Transverse colon (tissue), 4 donors: ENCODE measurements at regions not wholly inside any gene's neighbourhood (a gene's known extent, or its start where the extent isn't known, plus 50 kb on each side); places are given as distances from the start of the nearest gene placed in this dataset.
A peak's percentile ranks its signal among the peaks of the same experiment; 100 is the strongest.

ENCODE experiments used
- DNase-seq: peaks from one replicate; pipeline ENCODE4 v3.0.0-alpha.2; 2019
- H3K27ac ChIP-seq, 4 donors: fragments of 200-600 bp; sonication (generic); 2 replicates each; pipeline ENCODE4 v1.5.1; 2016 to 2018; ENCODE audit warnings: inconsistent platforms in 4 of 4
- H3K27me3 ChIP-seq: fragments of 200-600 bp; sonication (generic); 2 replicates; pipeline ENCODE4 v1.5.1; 2017; ENCODE audit warnings: inconsistent platforms
- H3K36me3 ChIP-seq, 4 donors: fragments of 200-600 bp; sonication (generic); 2 replicates each; pipeline ENCODE4 v1.5.1; 2017 to 2019; ENCODE audit warnings: inconsistent platforms in 4 of 4
- H3K4me1 ChIP-seq, 4 donors: fragments of 200-600 bp; sonication (generic); 2 replicates each; pipeline ENCODE4 v1.5.1; 2017 to 2020; ENCODE audit warnings: inconsistent platforms in 4 of 4
- H3K4me3 ChIP-seq, 4 donors: fragments of 200-600 bp; sonication (generic); 1 replicate in 1 of 4; 2 replicates in 3 of 4; pipeline versions ENCODE4 v1.5.1 to v1.6.1; 2017 to 2019; ENCODE audit warnings: inconsistent platforms in 4 of 4
- H3K9me3 ChIP-seq, 2 donors: fragments of 200-600 bp; sonication (generic); 2 replicates each; pipeline ENCODE4 v1.5.1; 2017 to 2019; ENCODE audit warnings: inconsistent platforms in 2 of 2
- EP300 ChIP-seq: sonication (generic); formaldehyde crosslinking; IDR thresholded peaks from one replicate; pipeline ENCODE4 v1.6.1; 2017; ENCODE audit warnings: antibody characterized with exemption, low read depth
- POLR2A ChIP-seq: fragments of 450-650 bp; IDR thresholded peaks from one replicate; pipeline ENCODE4 v1.6.1; 2016; ENCODE audit warnings: antibody characterized with exemption, mild to moderate bottlenecking, moderate library complexity
- POLR2AphosphoS5 ChIP-seq, 3 donors: sonication (generic); formaldehyde crosslinking; IDR thresholded peaks; one replicate each; pipeline ENCODE4 v1.6.1; 2016; ENCODE audit warnings: antibody characterized with exemption in 3 of 3
- WGBS, 2 donors: methylation state at CpG; one replicate each; pipeline ENCODE4 v1.1.5; 2018; ENCODE audit warnings: low coverage in 1 of 2; 5-methylcytosine and 5-hydroxymethylcytosine counted together
- in situ Hi-C, 4 donors: fragments of 200-750 bp; cut with MboI; loops; one replicate each; pipeline versions ENCODE4 v1.15.0 to v1.15.1; 2017; ENCODE audit warnings: low sequenced_read_pairs in 3 of 4, low pct_ligation_motif_present in 1 of 4, low pct_unique_long_range_greater_than_20kb in 1 of 4
- intact Hi-C: fragments of 100-400 bp; cut with DNase I; formaldehyde crosslinking; loops from one replicate; pipeline ENCODE4 v1.15.1; 2023; ENCODE audit warnings: low total_unique reads
- TF ChIP-seq, protein P1 (sequence below), 5 experiments: fragments of 200-600 bp in 3 of 5; fragments of 450-650 bp in 2 of 5; sonication (generic) in 3 of 5; IDR thresholded peaks; 1 replicate in 2 of 5; 2 replicates in 3 of 5; pipeline ENCODE4 v1.5.1; 2016 to 2017; ENCODE audit warnings: antibody characterized with exemption in 5 of 5, inconsistent platforms in 3 of 5, mild to moderate bottlenecking in 2 of 5, moderate library complexity in 1 of 5

DNA sequence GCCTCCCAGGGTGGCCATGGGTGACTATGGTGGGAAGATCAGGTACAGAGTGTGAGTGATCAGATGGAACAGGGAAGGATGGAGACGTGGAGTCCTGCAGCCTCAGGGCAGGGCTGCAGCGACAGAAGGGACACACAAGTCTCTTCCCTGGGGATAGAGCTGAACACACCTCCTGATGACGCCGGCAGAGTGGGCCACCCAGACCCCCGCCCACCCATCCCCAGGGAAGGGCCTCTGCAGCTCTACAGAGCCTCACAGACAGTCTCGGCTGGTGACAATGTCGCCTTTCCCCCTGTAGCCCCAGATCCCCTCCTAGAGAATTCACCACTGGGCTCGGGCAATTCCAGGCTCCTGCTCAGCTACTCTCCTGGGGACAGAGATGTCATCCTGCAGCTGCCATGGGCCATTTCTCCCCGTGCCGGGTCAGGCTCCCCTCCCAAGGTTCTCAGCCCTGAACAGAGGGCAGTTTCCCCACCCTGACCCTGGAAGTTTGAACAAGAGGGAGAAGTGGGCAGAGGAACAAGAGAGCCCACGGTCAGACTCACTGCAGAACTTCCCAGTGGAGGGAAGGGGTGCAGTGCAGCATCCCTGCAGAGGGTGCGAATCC, 115.7 kb downstream of the NCOR2 start:
- 80 to 89% methylated on average over 3 to 9 of the region's 12 CpGs for WGBS, 2 donors
- TF ChIP-seq, protein P1, sequence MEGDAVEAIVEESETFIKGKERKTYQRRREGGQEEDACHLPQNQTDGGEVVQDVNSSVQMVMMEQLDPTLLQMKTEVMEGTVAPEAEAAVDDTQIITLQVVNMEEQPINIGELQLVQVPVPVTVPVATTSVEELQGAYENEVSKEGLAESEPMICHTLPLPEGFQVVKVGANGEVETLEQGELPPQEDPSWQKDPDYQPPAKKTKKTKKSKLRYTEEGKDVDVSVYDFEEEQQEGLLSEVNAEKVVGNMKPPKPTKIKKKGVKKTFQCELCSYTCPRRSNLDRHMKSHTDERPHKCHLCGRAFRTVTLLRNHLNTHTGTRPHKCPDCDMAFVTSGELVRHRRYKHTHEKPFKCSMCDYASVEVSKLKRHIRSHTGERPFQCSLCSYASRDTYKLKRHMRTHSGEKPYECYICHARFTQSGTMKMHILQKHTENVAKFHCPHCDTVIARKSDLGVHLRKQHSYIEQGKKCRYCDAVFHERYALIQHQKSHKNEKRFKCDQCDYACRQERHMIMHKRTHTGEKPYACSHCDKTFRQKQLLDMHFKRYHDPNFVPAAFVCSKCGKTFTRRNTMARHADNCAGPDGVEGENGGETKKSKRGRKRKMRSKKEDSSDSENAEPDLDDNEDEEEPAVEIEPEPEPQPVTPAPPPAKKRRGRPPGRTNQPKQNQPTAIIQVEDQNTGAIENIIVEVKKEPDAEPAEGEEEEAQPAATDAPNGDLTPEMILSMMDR (IDR thresholded peaks at IDR 0.05) = no peak
- TF ChIP-seq POLR2AphosphoS5 (IDR thresholded peaks at IDR 0.05) = no peak
- no peak for TF ChIP-seq POLR2A
- no peak for TF ChIP-seq EP300
- intact Hi-C loops = no loop called here
- H3K4me3 ChIP-seq = no peak overlapping the region
- in situ Hi-C loops = no loop called here
- H3K36me3 ChIP-seq = no peaks in the 10 kb centered on the region
- H3K27me3 ChIP-seq = no peaks in the 10 kb centered on the region
- no peak for DNase-seq
- H3K27ac ChIP-seq = no peak overlapping the region
- peaks cover 25 to 52% (median 38%) of the 10 kb centered on the region in 4 donors for H3K4me1 ChIP-seq
- no peaks in the 10 kb centered on the region for H3K9me3 ChIP-seq

DNA sequence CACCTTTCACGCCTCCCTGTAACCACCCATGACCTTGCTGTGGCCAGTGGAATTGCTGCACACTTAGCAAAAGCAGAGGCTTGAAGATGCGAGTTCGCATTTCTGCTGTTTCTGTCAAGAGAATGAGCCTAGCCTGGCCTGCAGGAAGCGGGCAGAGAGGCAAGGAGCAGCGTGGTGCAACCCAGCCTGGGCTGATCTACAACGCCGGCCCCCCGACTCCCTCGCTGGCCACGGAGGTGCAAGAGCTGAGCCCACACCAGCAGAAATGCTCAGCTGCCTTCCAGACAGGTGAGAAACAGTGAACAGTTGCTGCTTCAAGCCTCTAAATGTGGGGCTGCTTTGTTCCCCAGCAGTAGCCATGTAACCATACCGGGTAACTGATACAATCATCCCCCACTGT, 116.4 kb downstream of the NCOR2 start:
- in situ Hi-C loops (no loop called here), intact Hi-C loops (no loop called here)
- Histone ChIP-seq H3K9me3 (no peaks in the 10 kb centered on the region), H3K27ac (no peak overlapping the region), H3K4me3 (no peak overlapping the region), H3K36me3 (no peaks in the 10 kb centered on the region), H3K4me1 (peaks cover 25 to 44% (median 33%) of the 10 kb centered on the region in 4 donors), H3K27me3 (no peaks in the 10 kb centered on the region)
- TF ChIP-seq POLR2A (no peak), POLR2AphosphoS5 (IDR thresholded peaks at IDR 0.05) (no peak), EP300 (no peak)
- TF ChIP-seq, protein P1 (IDR thresholded peaks at IDR 0.05) = no peak
- WGBS, 2 donors = 88% methylated on average over 11 of the region's 11 CpGs; no CpG with 5 or more reads in 1 of the 2 donors
- no peak for DNase-seq

DNA sequence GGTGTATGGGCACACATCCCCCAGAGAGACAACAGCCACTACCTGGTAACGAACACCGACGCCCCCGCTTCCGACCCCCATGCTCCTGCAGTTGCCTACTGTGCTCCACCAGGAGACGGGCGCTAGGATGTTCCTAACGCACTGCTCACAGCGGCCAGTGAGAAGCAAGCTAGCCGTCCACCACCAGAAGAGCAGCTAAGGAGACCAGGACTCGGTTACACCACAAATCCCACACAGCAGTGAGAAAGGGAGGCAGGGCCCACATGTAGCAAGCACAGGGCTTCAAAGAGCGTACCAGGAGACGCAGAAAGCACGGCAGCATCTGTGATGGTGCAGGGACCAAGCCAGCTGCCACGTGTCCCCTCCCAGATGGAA, 117.0 kb downstream of the NCOR2 start:
- Histone ChIP-seq H3K4me3 (no peak overlapping the region), H3K27me3 (no peaks in the 10 kb centered on the region), H3K27ac (peak overlapping the region in 1 of 4 donors; percentile 3), H3K36me3 (no peaks in the 10 kb centered on the region), H3K9me3 (no peaks in the 10 kb centered on the region), H3K4me1 (peaks cover 23 to 38% (median 31%) of the 10 kb centered on the region in 4 donors)
- WGBS, 2 donors = 94% methylated on average over 15 of the region's 15 CpGs; no CpG with 5 or more reads in 1 of the 2 donors
- intact Hi-C loops = no loop called here
- in situ Hi-C loops = no loop called here
- TF ChIP-seq POLR2AphosphoS5 (IDR thresholded peaks at IDR 0.05) (no peak), POLR2A (no peak), EP300 (no peak)
- TF ChIP-seq, protein P1 (IDR thresholded peaks at IDR 0.05) = no peak
- DNase-seq = no peak

DNA sequence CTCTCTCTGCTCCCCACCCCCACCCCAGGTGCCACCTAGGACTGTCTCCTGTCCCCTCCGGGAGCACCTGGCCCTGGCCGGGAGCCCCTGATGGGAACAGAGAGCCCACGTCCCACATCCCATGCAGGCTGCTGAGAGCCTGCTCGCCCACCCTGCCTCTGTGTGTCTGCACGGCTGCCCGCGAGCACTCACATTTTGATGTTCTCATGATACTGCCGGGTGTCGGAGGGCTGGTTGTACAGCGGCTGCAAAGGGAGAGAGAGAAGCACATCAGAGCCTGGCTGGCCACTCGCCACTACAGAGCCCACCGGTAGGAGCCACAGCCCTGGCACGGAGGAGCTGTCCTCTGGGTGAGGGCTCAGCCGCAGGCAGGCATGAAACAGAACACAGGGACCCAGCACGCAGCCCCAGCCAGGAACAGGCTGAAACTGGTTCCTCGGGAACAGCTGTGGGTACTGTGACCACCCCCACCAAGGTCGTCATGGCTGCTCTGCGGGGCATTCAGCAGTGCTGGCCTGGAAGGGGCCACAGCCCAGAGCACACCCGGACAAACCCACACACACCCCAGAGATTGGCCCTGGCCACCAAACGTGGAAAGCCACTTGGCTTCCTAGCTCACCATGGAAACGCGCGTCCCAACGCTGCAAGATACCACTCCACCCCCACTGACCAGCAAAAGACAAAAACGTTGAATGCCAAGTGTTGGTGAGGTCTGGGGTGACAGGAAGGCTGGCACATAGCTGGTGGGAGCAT, 117.6 kb downstream of the NCOR2 start:
- peak overlapping the region in 1 of 4 donors; percentile 3 for H3K27ac ChIP-seq
- peaks cover 19 to 32% (median 25%) of the 10 kb centered on the region in 4 donors for H3K4me1 ChIP-seq
- 93 to 100% methylated on average over 3 to 21 of the region's 25 CpGs for WGBS, 2 donors
- no peak for DNase-seq
- no peak overlapping the region for H3K4me3 ChIP-seq
- H3K36me3 ChIP-seq = no peaks in the 10 kb centered on the region
- no peaks in the 10 kb centered on the region for H3K9me3 ChIP-seq
- H3K27me3 ChIP-seq = no peaks in the 10 kb centered on the region
- TF ChIP-seq POLR2A (no peak), POLR2AphosphoS5 (IDR thresholded peaks at IDR 0.05) (no peak), EP300 (no peak)
- TF ChIP-seq, protein P1 (IDR thresholded peaks at IDR 0.05) = no peak
- in situ Hi-C loops (no loop called here), intact Hi-C loops (no loop called here)
